ENCODE measurements at regions not wholly inside any gene's neighbourhood (a gene's known extent, or its start where the extent isn't known, plus 50 kb on each side); places are given as distances from the start of the nearest gene placed in this dataset.

- ATAC-seq (no peak), DNase-seq (no peak)
- intact Hi-C loops (cut with DNase I): no loop called here
- Histone ChIP-seq H3K9me3 (no peaks in the 10 kb centered on the region), H3K4me3 (no peak overlapping the region), H3K27ac (no peak overlapping the region), H3K4me1 (no peaks in the 10 kb centered on the region), H3K36me3 (no peaks in the 10 kb centered on the region), H3K27me3 (ENCODE audit: low read depth) (no peaks in the 10 kb centered on the region)
- no peak for TF ChIP-seq CTCF (IDR thresholded peaks at IDR 0.05)
Measured at GRCh38 chr11:24068197-24068596, 428.7 kb upstream of the LUZP2 start.

GRCh38 chr11:24070435-24070834 lies 426.4 kb upstream of the LUZP2 start:
- TF ChIP-seq CTCF (IDR thresholded peaks at IDR 0.05): no peak
- Histone ChIP-seq H3K36me3 (no peaks in the 10 kb centered on the region), H3K4me3 (no peak overlapping the region), H3K27me3 (ENCODE audit: low read depth) (no peaks in the 10 kb centered on the region), H3K4me1 (no peaks in the 10 kb centered on the region), H3K27ac (no peak overlapping the region), H3K9me3 (no peaks in the 10 kb centered on the region)
- intact Hi-C loops (cut with DNase I): no loop called here
- ATAC-seq (no peak), DNase-seq (no peak)

DNA sequence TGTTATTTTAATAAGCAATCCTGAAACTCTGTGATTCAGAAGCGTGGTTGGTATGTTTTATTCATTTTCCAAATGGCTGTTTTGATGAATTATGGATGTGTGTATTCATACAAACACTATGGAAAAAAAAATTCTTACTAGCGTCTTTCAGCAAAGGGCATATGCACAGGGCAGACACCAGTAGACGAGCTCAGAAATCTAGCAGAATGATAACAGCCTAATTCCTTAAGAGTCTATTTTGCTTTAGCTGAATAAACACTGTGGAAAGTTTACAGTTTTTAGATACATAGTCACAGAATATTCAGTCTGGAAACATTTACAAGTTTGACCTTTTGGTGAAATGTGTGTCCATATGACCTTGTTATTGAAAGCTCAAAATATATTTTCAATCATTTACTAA lies 418.8 kb upstream of the LUZP2 start:
- no peaks in the 10 kb centered on the region for H3K9me3 ChIP-seq
- H3K27me3 ChIP-seq (ENCODE audit: low read depth): no peaks in the 10 kb centered on the region
- ATAC-seq: no peak
- TF ChIP-seq CTCF (IDR thresholded peaks at IDR 0.05): no peak
- no peak overlapping the region for H3K4me3 ChIP-seq
- intact Hi-C loops (cut with DNase I): no loop called here
- no peak overlapping the region for H3K27ac ChIP-seq
- no peak for DNase-seq
- H3K4me1 ChIP-seq: no peaks in the 10 kb centered on the region
- no peaks in the 10 kb centered on the region for H3K36me3 ChIP-seq

DNA sequence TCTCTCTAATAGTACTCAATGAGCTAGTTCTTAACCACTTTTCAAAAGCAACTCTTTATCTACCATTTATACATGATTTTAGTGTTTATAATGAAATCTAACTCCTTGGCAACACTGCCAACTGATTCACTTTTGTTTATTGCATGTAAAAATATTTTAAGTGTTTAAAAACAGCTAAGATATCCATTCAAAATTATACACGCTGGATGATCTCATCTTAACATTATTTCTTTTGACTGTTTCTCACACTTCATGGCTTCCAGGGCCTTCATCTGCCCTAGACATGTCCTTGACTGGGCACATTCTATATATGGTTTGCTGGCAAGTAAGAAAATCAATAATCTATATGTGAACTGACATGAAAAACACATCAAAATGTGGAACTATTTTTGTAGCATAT lies 414.6 kb upstream of the LUZP2 start:
- intact Hi-C loops (cut with DNase I): no loop called here
- no peaks in the 10 kb centered on the region for H3K9me3 ChIP-seq

DNA sequence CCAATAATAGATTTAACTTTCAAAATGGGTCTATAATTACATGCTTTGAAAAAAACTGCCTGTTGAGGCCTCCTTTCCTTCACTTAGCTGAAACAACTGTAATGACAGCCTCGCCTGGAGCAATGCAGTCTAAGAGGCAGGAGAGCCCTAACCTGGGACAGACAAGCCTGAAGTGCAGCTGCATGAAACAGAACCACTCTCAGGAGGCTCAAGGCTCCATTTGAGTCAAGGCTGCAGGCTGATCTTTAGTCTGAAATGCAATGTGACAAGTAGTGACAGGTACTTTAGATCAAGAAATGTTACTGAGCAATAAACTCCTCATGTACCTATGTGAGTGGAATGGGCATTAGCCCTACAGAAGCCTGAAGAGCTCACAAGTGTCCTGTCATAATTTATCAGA lies 414.0 kb upstream of the LUZP2 start:
- intact Hi-C loops (cut with DNase I): no loop called here
- H3K4me1 ChIP-seq: no peaks in the 10 kb centered on the region
- no peak for ATAC-seq

More for the DNA sequence above, 414.6 kb upstream of the LUZP2 start:
- ATAC-seq (no peak), DNase-seq (no peak)
- TF ChIP-seq CTCF (IDR thresholded peaks at IDR 0.05): no peak
- Histone ChIP-seq H3K4me3 (no peak overlapping the region), H3K4me1 (no peaks in the 10 kb centered on the region), H3K36me3 (no peaks in the 10 kb centered on the region), H3K27ac (no peak overlapping the region), H3K27me3 (ENCODE audit: low read depth) (no peaks in the 10 kb centered on the region)

More for the DNA sequence above, 414.0 kb upstream of the LUZP2 start:
- no peaks in the 10 kb centered on the region for H3K36me3 ChIP-seq
- no peak overlapping the region for H3K4me3 ChIP-seq
- no peak for DNase-seq
- H3K27ac ChIP-seq: no peak overlapping the region
- H3K27me3 ChIP-seq (ENCODE audit: low read depth): no peaks in the 10 kb centered on the region
- no peak for TF ChIP-seq CTCF (IDR thresholded peaks at IDR 0.05)
- H3K9me3 ChIP-seq: no peaks in the 10 kb centered on the region

Data from lower lobe of right lung (tissue), 2 donors.